ENCODE measurements at regions not wholly inside any gene's neighbourhood (a gene's known extent, or its start where the extent isn't known, plus 50 kb on each side); places are given as distances from the start of the nearest gene placed in this dataset.

- no peak for TF ChIP-seq POLR2A (IDR thresholded peaks at IDR 0.05)
- TF ChIP-seq, protein P1, sequence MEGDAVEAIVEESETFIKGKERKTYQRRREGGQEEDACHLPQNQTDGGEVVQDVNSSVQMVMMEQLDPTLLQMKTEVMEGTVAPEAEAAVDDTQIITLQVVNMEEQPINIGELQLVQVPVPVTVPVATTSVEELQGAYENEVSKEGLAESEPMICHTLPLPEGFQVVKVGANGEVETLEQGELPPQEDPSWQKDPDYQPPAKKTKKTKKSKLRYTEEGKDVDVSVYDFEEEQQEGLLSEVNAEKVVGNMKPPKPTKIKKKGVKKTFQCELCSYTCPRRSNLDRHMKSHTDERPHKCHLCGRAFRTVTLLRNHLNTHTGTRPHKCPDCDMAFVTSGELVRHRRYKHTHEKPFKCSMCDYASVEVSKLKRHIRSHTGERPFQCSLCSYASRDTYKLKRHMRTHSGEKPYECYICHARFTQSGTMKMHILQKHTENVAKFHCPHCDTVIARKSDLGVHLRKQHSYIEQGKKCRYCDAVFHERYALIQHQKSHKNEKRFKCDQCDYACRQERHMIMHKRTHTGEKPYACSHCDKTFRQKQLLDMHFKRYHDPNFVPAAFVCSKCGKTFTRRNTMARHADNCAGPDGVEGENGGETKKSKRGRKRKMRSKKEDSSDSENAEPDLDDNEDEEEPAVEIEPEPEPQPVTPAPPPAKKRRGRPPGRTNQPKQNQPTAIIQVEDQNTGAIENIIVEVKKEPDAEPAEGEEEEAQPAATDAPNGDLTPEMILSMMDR (IDR thresholded peaks at IDR 0.05) = no peak
Observed at GRCh38 chr3:124144035-124144814, 152.3 kb upstream of the ROPN1 start.

All from Peyer's patch (tissue), 4 donors.